Immature natural killer cell (primary cell): ENCODE measurements at regions not wholly inside any gene's neighbourhood (a gene's known extent, or its start where the extent isn't known, plus 50 kb on each side); places are given as distances from the start of the nearest gene placed in this dataset.
"Not testable (repeated sequence)": the region's sequence is repeated elsewhere in the genome, so short reads cannot be mapped to it uniquely, and the experiment has no call there.

ENCODE experiments used
- DNase-seq, 3 donors: peaks; one replicate each; pipeline ENCODE4 v3.0.0; 2022; ENCODE audit warnings: mixed read lengths in 1 of 3
- H3K27ac Mint-ChIP-seq, 6 donors: one replicate each; pipeline ENCODE4 v1.8.0; 2020; ENCODE audit warnings: mixed read lengths in 6 of 6, mild to moderate bottlenecking in 5 of 6, inconsistent platforms in 4 of 6, moderate library complexity in 3 of 6
- H3K27me3 Mint-ChIP-seq, 3 donors: one replicate each; pipeline ENCODE4 v1.8.0; 2020 to 2021; ENCODE audit warnings: low read depth in 3 of 3, mild to moderate bottlenecking in 3 of 3, mixed read lengths in 3 of 3, moderate library complexity in 3 of 3, inconsistent platforms in 1 of 3
- H3K36me3 Mint-ChIP-seq, 3 donors: one replicate each; pipeline ENCODE4 v1.8.0; 2020; ENCODE audit warnings: mixed read lengths in 3 of 3, inconsistent platforms in 2 of 3, mild to moderate bottlenecking in 2 of 3
- H3K4me1 Mint-ChIP-seq, 2 donors: one replicate each; pipeline ENCODE4 v1.8.0; 2020; ENCODE audit warnings: inconsistent platforms in 2 of 2, mild to moderate bottlenecking in 2 of 2, mixed read lengths in 2 of 2, moderate library complexity in 1 of 2
- H3K4me3 Mint-ChIP-seq, 5 donors: one replicate each; pipeline ENCODE4 v1.8.0; 2020; ENCODE audit warnings: mild to moderate bottlenecking in 5 of 5, mixed read lengths in 5 of 5, inconsistent platforms in 3 of 5, moderate library complexity in 3 of 5
- H3K9me3 Mint-ChIP-seq, 6 donors: one replicate each; pipeline ENCODE4 v1.8.0; 2020; ENCODE audit warnings: mild to moderate bottlenecking in 6 of 6, mixed read lengths in 6 of 6, inconsistent platforms in 4 of 6, moderate library complexity in 3 of 6

- Mint-ChIP-seq H3K27ac (no peak overlapping the region), H3K4me3 (no peak overlapping the region), H3K9me3 (peaks cover 2 to 21% (median 5%) of the 10 kb centered on the region in 6 donors), H3K27me3 (peaks cover 0 to 1% (median 0%) of the 10 kb centered on the region in 3 donors), H3K4me1 (no peaks in the 10 kb centered on the region), H3K36me3 (no peaks in the 10 kb centered on the region)
- DNase-seq = no peak
These were observed 396.0 kb downstream of the SEMA3D start for GRCh38 chr7:84790882-84791281.

- Mint-ChIP-seq H3K4me3 (no peak overlapping the region), H3K27me3 (no peaks in the 10 kb centered on the region), H3K9me3 (peaks cover 0 to 24% (median 2%) of the 10 kb centered on the region in 6 donors), H3K27ac (no peak overlapping the region), H3K36me3 (no peaks in the 10 kb centered on the region), H3K4me1 (no peaks in the 10 kb centered on the region)
- no peak for DNase-seq
These were observed 400.8 kb downstream of the SEMA3D start for GRCh38 chr7:84786073-84786472.

GRCh38 chr7:84784450-84784849 is 402.4 kb downstream of the SEMA3D start:
- H3K36me3 Mint-ChIP-seq = peaks cover 0 to 3% (median 0%) of the 10 kb centered on the region in 3 donors
- H3K4me1 Mint-ChIP-seq = no peaks in the 10 kb centered on the region
- H3K27me3 Mint-ChIP-seq = no peaks in the 10 kb centered on the region
- no peak overlapping the region for H3K4me3 Mint-ChIP-seq
- no peak for DNase-seq
- H3K27ac Mint-ChIP-seq = no peak overlapping the region
- peaks cover 0 to 32% (median 7%) of the 10 kb centered on the region in 6 donors for H3K9me3 Mint-ChIP-seq

DNA sequence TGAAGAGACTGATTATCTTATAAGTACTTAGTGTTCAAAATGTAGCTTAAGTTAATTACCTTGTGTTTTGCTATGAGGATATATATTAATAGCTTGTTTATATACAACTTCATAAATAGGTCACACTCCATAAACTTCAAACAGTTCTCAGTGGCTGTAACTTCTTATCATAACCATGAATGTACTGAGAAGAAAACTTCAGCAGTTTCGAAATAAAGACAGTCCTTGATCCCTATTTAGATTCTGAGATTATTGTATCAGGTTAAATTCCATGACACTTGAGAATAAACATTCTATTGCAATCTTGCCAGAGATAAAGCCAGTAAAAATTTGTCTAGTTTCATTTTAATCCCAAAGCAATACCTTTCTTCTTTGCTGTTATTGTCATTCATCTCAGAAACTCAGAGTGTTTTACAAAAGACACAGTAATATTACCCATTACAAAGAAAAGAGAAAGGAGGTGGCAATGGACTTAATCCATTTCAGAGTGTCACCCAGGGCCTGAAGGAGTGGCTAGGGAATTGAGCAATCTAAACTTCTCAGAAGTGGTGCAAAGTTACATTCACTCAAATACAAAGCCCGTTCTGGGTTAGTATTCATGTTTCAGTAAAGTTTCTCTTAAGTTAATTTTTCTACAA is 403.6 kb downstream of the SEMA3D start:
- Mint-ChIP-seq H3K27ac (no peak overlapping the region), H3K36me3 (peaks cover 0 to 3% (median 0%) of the 10 kb centered on the region in 3 donors), H3K27me3 (no peaks in the 10 kb centered on the region), H3K4me3 (no peak overlapping the region), H3K9me3 (peaks cover 0 to 32% (median 9%) of the 10 kb centered on the region in 6 donors), H3K4me1 (no peaks in the 10 kb centered on the region)
- no peak for DNase-seq

GRCh38 chr7:84781838-84782237 is 405.0 kb downstream of the SEMA3D start:
- H3K27ac Mint-ChIP-seq = no peak overlapping the region
- H3K27me3 Mint-ChIP-seq = no peaks in the 10 kb centered on the region
- H3K4me3 Mint-ChIP-seq = no peak overlapping the region
- no peak for DNase-seq
- H3K9me3 Mint-ChIP-seq = peaks cover 8 to 41% (median 17%) of the 10 kb centered on the region in 6 donors
- peaks cover 0 to 3% (median 0%) of the 10 kb centered on the region in 3 donors for H3K36me3 Mint-ChIP-seq
- H3K4me1 Mint-ChIP-seq = no peaks in the 10 kb centered on the region

DNA sequence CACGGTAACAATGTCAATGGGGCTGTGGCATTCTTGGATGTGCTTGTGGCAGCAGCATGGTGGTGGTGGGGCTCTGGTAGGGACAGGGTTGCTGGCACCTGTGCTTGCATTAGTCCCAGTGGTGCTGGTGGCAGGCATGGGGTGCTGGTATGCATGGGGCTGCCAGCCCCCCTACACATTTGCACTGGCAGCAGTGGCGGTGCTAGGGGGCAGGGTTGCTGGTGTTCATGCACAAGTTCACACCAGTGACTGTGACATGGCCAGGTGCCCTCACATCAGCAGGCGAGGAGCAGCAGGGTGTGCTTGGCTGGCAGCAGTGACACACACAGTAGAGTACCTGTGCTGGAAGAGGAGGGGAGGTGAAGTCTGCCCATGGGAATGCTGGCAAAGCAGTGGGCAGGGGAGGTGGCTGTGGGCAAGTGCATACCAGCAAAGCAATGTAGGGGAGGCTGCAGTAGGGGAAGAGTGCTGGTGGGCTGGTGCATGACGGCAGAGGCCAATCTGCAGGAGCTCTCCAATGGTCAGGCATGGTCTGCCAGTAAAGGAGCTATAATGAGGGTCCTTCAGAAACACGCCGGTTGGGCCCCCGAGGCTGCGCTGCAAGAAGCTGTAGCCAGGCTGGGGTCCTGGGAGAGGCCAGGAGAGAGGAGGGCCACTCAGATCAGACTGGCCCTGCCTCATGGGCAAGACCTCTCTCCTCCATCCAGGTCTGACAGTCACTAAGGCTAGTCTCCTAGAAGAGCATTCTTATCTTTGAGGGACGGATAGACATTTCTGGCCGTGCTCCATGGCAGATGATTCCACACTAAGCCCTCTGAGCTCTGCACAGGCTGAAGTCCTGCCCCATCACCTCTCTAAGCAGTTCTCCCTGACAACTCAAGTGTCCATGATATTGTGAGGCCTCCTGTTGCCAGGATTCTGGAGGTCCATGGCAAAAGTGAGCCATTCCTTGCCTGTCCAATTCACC is 406.4 kb downstream of the SEMA3D start:
- Mint-ChIP-seq H3K27me3 (no peaks in the 10 kb centered on the region), H3K4me1 (no peaks in the 10 kb centered on the region), H3K36me3 (peaks cover 0 to 3% (median 0%) of the 10 kb centered on the region in 3 donors), H3K9me3 (peaks cover 8 to 37% (median 16%) of the 10 kb centered on the region in 6 donors), H3K27ac (no peak overlapping the region), H3K4me3 (no peak overlapping the region)
- DNase-seq = no peak

DNA sequence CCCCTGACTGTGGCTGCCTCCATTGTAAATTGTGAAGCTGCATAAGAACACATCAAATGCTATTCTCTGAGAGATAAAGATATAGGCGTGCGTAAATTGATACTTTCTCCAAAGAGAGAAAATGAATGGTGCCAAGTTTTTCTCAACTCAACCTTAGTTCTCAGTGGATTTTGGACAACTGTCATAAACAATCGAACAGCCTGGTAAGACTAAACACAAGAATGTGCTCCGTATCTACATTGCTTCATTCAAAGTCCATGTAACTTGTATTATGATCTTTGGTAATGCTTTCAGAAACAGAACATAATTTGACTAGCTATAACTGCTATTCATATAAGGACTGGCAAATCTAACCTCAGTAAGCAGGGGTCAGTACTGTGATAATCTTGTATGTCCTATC is 429.1 kb downstream of the SEMA3D start:
- DNase-seq = no peak
- Mint-ChIP-seq H3K36me3 (no peaks in the 10 kb centered on the region), H3K27ac (no peak overlapping the region), H3K4me3 (no peak overlapping the region), H3K4me1 (no peaks in the 10 kb centered on the region), H3K9me3 (peaks cover 5 to 24% (median 17%) of the 10 kb centered on the region in 6 donors), H3K27me3 (peaks cover 0 to 2% (median 1%) of the 10 kb centered on the region in 3 donors)

GRCh38 chr7:84746353-84746752 is 440.5 kb downstream of the SEMA3D start:
- Mint-ChIP-seq H3K27ac (no peak overlapping the region), H3K9me3 (peaks cover 10 to 26% (median 15%) of the 10 kb centered on the region in 6 donors)

DNA sequence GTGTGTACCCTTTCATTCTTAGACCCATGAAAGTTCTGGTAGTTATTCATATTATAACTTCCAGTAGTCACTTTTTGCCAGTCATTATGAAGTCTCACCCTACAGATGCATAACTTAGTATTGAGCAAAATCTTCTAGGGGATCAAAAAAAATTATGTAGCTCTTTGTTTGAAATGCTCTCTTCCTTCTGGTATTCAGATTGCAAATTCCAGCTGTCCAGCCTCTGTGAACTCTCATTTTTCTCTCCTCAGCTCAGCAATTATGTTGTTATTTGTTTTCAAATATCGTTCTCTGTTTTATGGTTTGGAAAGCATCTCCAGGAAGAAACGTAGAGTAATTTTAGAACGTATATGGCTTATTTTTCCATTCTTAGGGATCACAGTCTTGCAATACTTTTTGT is 442.5 kb downstream of the SEMA3D start:
- Mint-ChIP-seq H3K27ac (no peak overlapping the region), H3K4me1 (no peaks in the 10 kb centered on the region), H3K36me3 (no peaks in the 10 kb centered on the region), H3K4me3 (no peak overlapping the region), H3K9me3 (peaks cover 4 to 27% (median 13%) of the 10 kb centered on the region in 6 donors), H3K27me3 (peaks cover 0 to 1% (median 0%) of the 10 kb centered on the region in 3 donors)
- DNase-seq = no peak

More at GRCh38 chr7:84746353-84746752, 440.5 kb downstream of the SEMA3D start:
- H3K36me3 Mint-ChIP-seq = no peaks in the 10 kb centered on the region
- H3K27me3 Mint-ChIP-seq = peaks cover 0 to 1% (median 0%) of the 10 kb centered on the region in 3 donors
- DNase-seq = no peak
- no peaks in the 10 kb centered on the region for H3K4me1 Mint-ChIP-seq
- no peak overlapping the region for H3K4me3 Mint-ChIP-seq

- Mint-ChIP-seq H3K36me3 (no peaks in the 10 kb centered on the region), H3K27me3 (no peaks in the 10 kb centered on the region), H3K4me3 (no peak overlapping the region), H3K9me3 (peaks cover 4 to 28% (median 10%) of the 10 kb centered on the region in 6 donors), H3K4me1 (no peaks in the 10 kb centered on the region), H3K27ac (no peak overlapping the region)
- DNase-seq = no peak
These were observed 448.2 kb downstream of the SEMA3D start for GRCh38 chr7:84738583-84739150.

GRCh38 chr7:84735677-84736076 is 451.2 kb downstream of the SEMA3D start:
- Mint-ChIP-seq H3K27ac (no peak overlapping the region), H3K4me1 (no peaks in the 10 kb centered on the region), H3K9me3 (peaks cover 4 to 37% (median 20%) of the 10 kb centered on the region in 6 donors), H3K36me3 (no peaks in the 10 kb centered on the region), H3K27me3 (no peaks in the 10 kb centered on the region), H3K4me3 (no peak overlapping the region)
- DNase-seq = no peak

- Mint-ChIP-seq H3K4me3 (no peak overlapping the region), H3K4me1 (no peaks in the 10 kb centered on the region), H3K27ac (no peak overlapping the region), H3K27me3 (no peaks in the 10 kb centered on the region), H3K9me3 (peaks cover 4 to 37% (median 21%) of the 10 kb centered on the region in 6 donors), H3K36me3 (no peaks in the 10 kb centered on the region)
- no peak for DNase-seq
These were observed 451.8 kb downstream of the SEMA3D start for GRCh38 chr7:84735011-84735410.

- not testable (repeated sequence) for H3K27ac Mint-ChIP-seq, H3K4me3 Mint-ChIP-seq, H3K36me3 Mint-ChIP-seq, H3K4me1 Mint-ChIP-seq, DNase-seq, H3K27me3 Mint-ChIP-seq
- peaks cover 4 to 41% (median 19%) of the 10 kb centered on the region in 6 donors for H3K9me3 Mint-ChIP-seq
These were observed 452.9 kb downstream of the SEMA3D start for GRCh38 chr7:84733976-84734375.

DNA sequence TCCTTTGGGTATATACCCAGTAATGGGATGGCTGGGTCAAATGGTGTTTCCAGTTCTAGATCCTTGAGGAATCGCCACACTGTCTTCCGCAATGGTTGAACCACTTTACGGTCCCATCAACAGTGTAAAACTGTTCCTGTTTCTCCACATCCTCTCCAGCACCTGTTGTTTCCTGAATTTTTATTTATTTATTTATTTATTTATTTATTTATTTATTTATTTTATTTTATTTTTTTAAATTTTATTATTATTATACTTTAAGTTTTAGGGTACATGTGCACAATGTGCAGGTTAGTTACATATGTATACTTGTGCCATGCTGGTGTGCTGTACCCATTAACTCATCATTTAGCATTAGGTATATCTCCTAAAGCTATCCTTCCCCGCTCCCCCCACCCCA is 456.0 kb downstream of the SEMA3D start:
- not testable (repeated sequence) for H3K27me3 Mint-ChIP-seq, DNase-seq, H3K36me3 Mint-ChIP-seq, H3K4me3 Mint-ChIP-seq, H3K27ac Mint-ChIP-seq, H3K4me1 Mint-ChIP-seq
- peaks cover 8 to 49% (median 23%) of the 10 kb centered on the region in 6 donors for H3K9me3 Mint-ChIP-seq
